Brain microvascular endothelial cell (primary cell): ENCODE measurements at regions not wholly inside any gene's neighbourhood (a gene's known extent, or its start where the extent isn't known, plus 50 kb on each side); places are given as distances from the start of the nearest gene placed in this dataset.

ENCODE experiments used
- DNase-seq: peaks from one replicate; pipeline ENCODE4 v3.0.0-alpha.2; 2020
- H3K27ac ChIP-seq: fragments of 250-450 bp; sonication (Bioruptor Pico); 2 replicates; pipeline ENCODE4 v1.5.1; 2020; ENCODE audit warnings: mild to moderate bottlenecking, moderate library complexity
- H3K27me3 ChIP-seq: fragments of 250-450 bp; sonication (Bioruptor Pico); replicated peaks from 2 replicates; pipeline ENCODE4 v1.5.1; 2020; ENCODE audit warnings: mild to moderate bottlenecking
- H3K36me3 ChIP-seq: fragments of 250-450 bp; sonication (Bioruptor Pico); replicated peaks from 2 replicates; pipeline ENCODE4 v1.5.1; 2020; ENCODE audit warnings: mild to moderate bottlenecking
- H3K4me3 ChIP-seq: 2 replicates; pipeline ENCODE4 v1.5.1; 2011; ENCODE audit warnings: low read depth, mild to moderate bottlenecking, control low read depth, low read length, moderate library complexity
- CTCF ChIP-seq: IDR thresholded peaks from 2 replicates; pipeline ENCODE4 v1.5.1; 2011; ENCODE audit warnings: low read depth, mild to moderate bottlenecking, moderate library complexity, low read length, control low read depth, inconsistent platforms; ENCODE audit errors: missing control alignments
- in situ Hi-C: cut with HindIII; loops from 2 replicates; pipeline ENCODE4 v1.10.0; 2017; ENCODE audit warnings: low sequenced_read_pairs, low pct_ligation_motif_present

- no peaks in the 10 kb centered on the region for H3K36me3 ChIP-seq
- no peak overlapping the region for H3K27ac ChIP-seq
- no peaks in the 10 kb centered on the region for H3K27me3 ChIP-seq
- H3K4me3 ChIP-seq, result no peak overlapping the region
- TF ChIP-seq CTCF, result no peak
- in situ Hi-C loops, result no loop called here
- no peak for DNase-seq
These were observed 929.6 kb downstream of the EPHA3 start for GRCh38 chr3:90036939-90037469.

- Histone ChIP-seq H3K27me3 (no peaks in the 10 kb centered on the region), H3K36me3 (no peaks in the 10 kb centered on the region), H3K4me3 (no peak overlapping the region), H3K27ac (no peak overlapping the region)
- no peak for TF ChIP-seq CTCF
- in situ Hi-C loops, result no loop called here
- DNase-seq, result no peak
These were observed 932.6 kb downstream of the EPHA3 start for GRCh38 chr3:90039994-90040393.

- in situ Hi-C loops, result no loop called here
- H3K27ac ChIP-seq, result no peak overlapping the region
- TF ChIP-seq CTCF, result no peak
- no peak overlapping the region for H3K4me3 ChIP-seq
- H3K36me3 ChIP-seq, result no peaks in the 10 kb centered on the region
- DNase-seq, result no peak
- no peaks in the 10 kb centered on the region for H3K27me3 ChIP-seq
These were observed 933.1 kb downstream of the EPHA3 start for GRCh38 chr3:90040554-90040953.

- in situ Hi-C loops, result no loop called here
- TF ChIP-seq CTCF, result no peak
- H3K27me3 ChIP-seq, result no peaks in the 10 kb centered on the region
- H3K27ac ChIP-seq, result no peak overlapping the region
- no peak overlapping the region for H3K4me3 ChIP-seq
- no peak for DNase-seq
- H3K36me3 ChIP-seq, result no peaks in the 10 kb centered on the region
These were observed 934.6 kb downstream of the EPHA3 start for GRCh38 chr3:90041995-90042394.

- Histone ChIP-seq H3K36me3 (no peaks in the 10 kb centered on the region), H3K27me3 (no peaks in the 10 kb centered on the region), H3K4me3 (no peak overlapping the region), H3K27ac (no peak overlapping the region)
- DNase-seq, result no peak
- no peak for TF ChIP-seq CTCF
- in situ Hi-C loops, result no loop called here
These were observed 935.9 kb downstream of the EPHA3 start for GRCh38 chr3:90043287-90043686.

GRCh38 chr3:90044084-90044816, 936.8 kb downstream of the EPHA3 start:
- no peak for DNase-seq
- H3K27ac ChIP-seq, result no peak overlapping the region
- TF ChIP-seq CTCF, result no peak
- no peaks in the 10 kb centered on the region for H3K27me3 ChIP-seq
- no peaks in the 10 kb centered on the region for H3K36me3 ChIP-seq
- no peak overlapping the region for H3K4me3 ChIP-seq
- in situ Hi-C loops, result no loop called here
